ENCODE measurements at regions not wholly inside any gene's neighbourhood (a gene's known extent, or its start where the extent isn't known, plus 50 kb on each side); places are given as distances from the start of the nearest gene placed in this dataset.

DNA sequence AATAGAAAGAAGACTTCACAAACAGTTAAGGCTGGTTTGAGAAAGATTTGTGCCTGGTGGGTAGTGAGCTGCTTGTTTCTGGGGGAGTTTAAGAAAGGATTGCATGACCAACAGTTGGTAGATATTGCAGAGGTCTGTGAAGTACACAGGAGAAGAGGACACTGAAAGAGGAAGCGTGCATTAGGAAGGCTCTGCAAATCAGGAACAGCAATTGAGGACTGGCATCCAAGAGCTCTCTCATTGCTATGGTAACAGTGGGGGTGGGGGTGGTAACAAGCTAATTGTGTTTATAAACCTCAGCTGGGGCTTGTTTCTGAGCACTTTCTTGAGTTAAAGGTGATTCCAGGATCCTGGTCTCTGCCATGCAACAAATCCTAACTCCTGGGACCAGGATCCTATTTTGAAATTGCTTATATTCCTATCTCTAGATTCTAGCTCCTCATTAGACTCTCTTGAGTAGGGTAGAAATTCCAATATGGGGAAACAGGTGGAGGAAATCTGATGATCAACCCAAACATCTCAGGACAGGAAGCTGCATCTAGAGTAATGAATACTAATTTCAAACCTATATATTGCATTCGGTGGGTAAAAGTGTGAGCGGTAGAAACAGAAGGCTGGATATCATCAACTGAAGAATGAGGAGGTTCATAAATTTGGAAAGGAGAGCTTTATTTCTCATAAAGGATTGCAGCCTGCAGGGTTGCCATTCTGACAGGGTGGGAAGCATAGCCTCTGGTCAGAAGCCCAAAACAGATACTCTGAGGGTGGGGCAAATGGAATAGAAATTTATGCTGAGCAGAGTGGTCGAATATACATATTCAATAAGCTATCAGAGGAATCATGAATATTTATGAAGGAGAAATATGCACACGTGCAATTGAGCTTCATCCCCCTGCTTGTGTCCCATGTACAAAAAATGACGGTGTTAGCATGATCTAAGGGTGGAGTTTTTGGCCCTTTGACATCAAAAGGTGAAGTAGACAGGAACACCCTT is 79.4 kb downstream of the PTTG1 start:
- no peaks in the 10 kb centered on the region for H3K36me3 ChIP-seq (ENCODE audit: control insufficient read depth in 2 of 2, extremely low read depth in 1 of 2, insufficient read depth in 2 of 2, low read length in 2 of 2)
- no peak overlapping the region for H3K4me3 ChIP-seq (ENCODE audit: control insufficient read depth in 2 of 3, extremely low read depth in 1 of 3, insufficient read depth in 2 of 3, low read depth in 1 of 3, low read length in 3 of 3)
- TF ChIP-seq EZH2 (IDR thresholded peaks at IDR 0.05; ENCODE audit: low read length) = no peak
- TF ChIP-seq, protein P1, sequence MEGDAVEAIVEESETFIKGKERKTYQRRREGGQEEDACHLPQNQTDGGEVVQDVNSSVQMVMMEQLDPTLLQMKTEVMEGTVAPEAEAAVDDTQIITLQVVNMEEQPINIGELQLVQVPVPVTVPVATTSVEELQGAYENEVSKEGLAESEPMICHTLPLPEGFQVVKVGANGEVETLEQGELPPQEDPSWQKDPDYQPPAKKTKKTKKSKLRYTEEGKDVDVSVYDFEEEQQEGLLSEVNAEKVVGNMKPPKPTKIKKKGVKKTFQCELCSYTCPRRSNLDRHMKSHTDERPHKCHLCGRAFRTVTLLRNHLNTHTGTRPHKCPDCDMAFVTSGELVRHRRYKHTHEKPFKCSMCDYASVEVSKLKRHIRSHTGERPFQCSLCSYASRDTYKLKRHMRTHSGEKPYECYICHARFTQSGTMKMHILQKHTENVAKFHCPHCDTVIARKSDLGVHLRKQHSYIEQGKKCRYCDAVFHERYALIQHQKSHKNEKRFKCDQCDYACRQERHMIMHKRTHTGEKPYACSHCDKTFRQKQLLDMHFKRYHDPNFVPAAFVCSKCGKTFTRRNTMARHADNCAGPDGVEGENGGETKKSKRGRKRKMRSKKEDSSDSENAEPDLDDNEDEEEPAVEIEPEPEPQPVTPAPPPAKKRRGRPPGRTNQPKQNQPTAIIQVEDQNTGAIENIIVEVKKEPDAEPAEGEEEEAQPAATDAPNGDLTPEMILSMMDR (optimal IDR thresholded peaks at IDR 0.05 in 1 of 3, IDR thresholded peaks at IDR 0.05 in 1 of 3, conservative IDR thresholded peaks at IDR 0.05 in 1 of 3; ENCODE audit: extremely low read depth in 1 of 3, insufficient read depth in 2 of 3, low read length in 3 of 3) = no peak
- H3K9ac ChIP-seq (ENCODE audit: control insufficient read depth, extremely low read depth, insufficient read depth, low read length) = no peak overlapping the region
- H3K27me3 ChIP-seq (ENCODE audit: control insufficient read depth, extremely low read depth, insufficient read depth, low read length) = no peaks in the 10 kb centered on the region
- no peaks in the 10 kb centered on the region for H4K20me1 ChIP-seq (ENCODE audit: control insufficient read depth, extremely low read depth, insufficient read depth, low read length)
- H3K27ac ChIP-seq (ENCODE audit: control insufficient read depth, insufficient read depth, low read length) = no peak overlapping the region
- FAIRE-seq (no peak), DNase-seq (ENCODE audit: low read depth, low spot score) (no peak)
- dilution Hi-C loops (cut with MboI; ENCODE audit: extremely low pct_ligation_motif_present, low sequenced_read_pairs) = no loop called here
- no peak overlapping the region for H3K4me2 ChIP-seq (ENCODE audit: control insufficient read depth, extremely low read depth, insufficient read depth, low read depth, low read length)
- no peaks in the 10 kb centered on the region for H3K79me2 ChIP-seq (ENCODE audit: control insufficient read depth, insufficient read depth, low read length)
- H3K9me3 ChIP-seq (ENCODE audit: control insufficient read depth, low read depth, low read length) = no peaks in the 10 kb centered on the region
- H3K4me1 ChIP-seq (ENCODE audit: control insufficient read depth, extremely low read depth, insufficient read depth, low read length) = no peaks in the 10 kb centered on the region
- no peak overlapping the region for H2AFZ ChIP-seq (ENCODE audit: control insufficient read depth, low read length)
- no peaks in the 10 kb centered on the region for H3K9me1 ChIP-seq (ENCODE audit: control insufficient read depth, extremely low read depth, insufficient read depth, low read length)

DNA sequence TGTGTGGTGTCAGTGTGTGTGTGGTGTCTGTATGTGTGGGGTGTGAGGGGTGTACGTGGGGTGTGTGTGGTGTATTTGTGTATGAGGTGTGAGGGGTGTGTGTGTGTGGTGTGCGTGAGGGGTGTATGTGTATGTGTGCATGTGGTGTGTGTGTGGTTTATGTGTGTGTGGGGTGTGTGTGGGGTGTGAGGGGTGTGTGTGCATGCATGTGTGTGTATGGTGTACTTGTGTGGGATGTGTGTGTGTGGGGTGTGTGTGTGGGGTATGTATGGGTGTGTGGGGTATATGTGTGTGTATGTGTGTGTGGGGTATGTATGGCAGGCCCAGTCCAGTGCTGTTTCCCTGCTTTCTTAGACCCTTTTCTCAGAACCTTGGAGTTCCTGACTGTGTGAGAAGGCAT is 83.3 kb downstream of the PTTG1 start:
- Histone ChIP-seq H3K4me3 (ENCODE audit: control insufficient read depth in 2 of 3, extremely low read depth in 1 of 3, insufficient read depth in 2 of 3, low read depth in 1 of 3, low read length in 3 of 3) (no peak overlapping the region), H3K4me2 (ENCODE audit: control insufficient read depth, extremely low read depth, insufficient read depth, low read depth, low read length) (no peak overlapping the region), H3K4me1 (ENCODE audit: control insufficient read depth, extremely low read depth, insufficient read depth, low read length) (no peaks in the 10 kb centered on the region), H2AFZ (ENCODE audit: control insufficient read depth, low read length) (no peak overlapping the region), H3K9me1 (ENCODE audit: control insufficient read depth, extremely low read depth, insufficient read depth, low read length) (no peaks in the 10 kb centered on the region), H3K79me2 (ENCODE audit: control insufficient read depth, insufficient read depth, low read length) (no peaks in the 10 kb centered on the region), H3K9me3 (ENCODE audit: control insufficient read depth, low read depth, low read length) (no peaks in the 10 kb centered on the region), H3K27ac (ENCODE audit: control insufficient read depth, insufficient read depth, low read length) (no peak overlapping the region), H3K36me3 (ENCODE audit: control insufficient read depth in 2 of 2, extremely low read depth in 1 of 2, insufficient read depth in 2 of 2, low read length in 2 of 2) (no peaks in the 10 kb centered on the region), H3K27me3 (ENCODE audit: control insufficient read depth, extremely low read depth, insufficient read depth, low read length) (no peaks in the 10 kb centered on the region), H3K9ac (ENCODE audit: control insufficient read depth, extremely low read depth, insufficient read depth, low read length) (no peak overlapping the region), H4K20me1 (ENCODE audit: control insufficient read depth, extremely low read depth, insufficient read depth, low read length) (no peaks in the 10 kb centered on the region)
- TF ChIP-seq, protein P1 (optimal IDR thresholded peaks at IDR 0.05 in 1 of 3, IDR thresholded peaks at IDR 0.05 in 1 of 3, conservative IDR thresholded peaks at IDR 0.05 in 1 of 3; ENCODE audit: extremely low read depth in 1 of 3, insufficient read depth in 2 of 3, low read length in 3 of 3) = no peak
- no peak for TF ChIP-seq EZH2 (IDR thresholded peaks at IDR 0.05; ENCODE audit: low read length)
- DNase-seq (ENCODE audit: low read depth, low spot score) (no peak), FAIRE-seq (no peak)
- dilution Hi-C loops (cut with MboI; ENCODE audit: extremely low pct_ligation_motif_present, low sequenced_read_pairs) = no loop called here

Data from keratinocyte (primary cell).